ENCODE measurements at regions not wholly inside any gene's neighbourhood (a gene's known extent, or its start where the extent isn't known, plus 50 kb on each side); places are given as distances from the start of the nearest gene placed in this dataset.
"Not testable (repeated sequence)": the region's sequence is repeated elsewhere in the genome, so short reads cannot be mapped to it uniquely, and the experiment has no call there.

- Histone ChIP-seq H3K9me3 (ENCODE audit: control insufficient read depth, insufficient read depth, low read length) (0 out of 2 replicates have a peak, but pooled peaks cover 3% of the 10 kb centered on the region), H3K36me3 (ENCODE audit: insufficient read depth, low read length) (no peaks in the 10 kb centered on the region; the same call in 1 of the 2 replicates), H3K4me1 (ENCODE audit: insufficient read depth, low read length) (no peaks in the 10 kb centered on the region), H3K9ac (ENCODE audit: low read depth, low read length) (no peak overlapping the region)
These were observed 102.8 kb upstream of the KCND2 start for GRCh38 chr7:120169996-120170783.

- H3K9ac ChIP-seq (ENCODE audit: low read depth, low read length), result no peak overlapping the region
- H3K36me3 ChIP-seq (ENCODE audit: insufficient read depth, low read length), result no peaks in the 10 kb centered on the region; the same call in 1 of the 2 replicates
- H3K9me3 ChIP-seq (ENCODE audit: control insufficient read depth, insufficient read depth, low read length), result 0 out of 2 replicates have a peak, but pooled peaks cover 3% of the 10 kb centered on the region
- no peaks in the 10 kb centered on the region for H3K4me1 ChIP-seq (ENCODE audit: insufficient read depth, low read length)
These were observed 102.1 kb upstream of the KCND2 start for GRCh38 chr7:120170834-120171233.

GRCh38 chr7:120171406-120171805 lies 101.6 kb upstream of the KCND2 start:
- no peaks in the 10 kb centered on the region for H3K4me1 ChIP-seq (ENCODE audit: insufficient read depth, low read length)
- H3K9ac ChIP-seq (ENCODE audit: low read depth, low read length), result no peak overlapping the region
- H3K36me3 ChIP-seq (ENCODE audit: insufficient read depth, low read length), result no peaks in the 10 kb centered on the region; the same call in 1 of the 2 replicates

GRCh38 chr7:120180221-120180620 lies 92.8 kb upstream of the KCND2 start:
- Histone ChIP-seq H3K36me3 (ENCODE audit: insufficient read depth, low read length) (no peaks in the 10 kb centered on the region), H3K4me1 (ENCODE audit: insufficient read depth, low read length) (no peaks in the 10 kb centered on the region), H3K9me3 (ENCODE audit: control insufficient read depth, insufficient read depth, low read length) (no peaks in the 10 kb centered on the region), H3K9ac (ENCODE audit: low read depth, low read length) (no peak overlapping the region)

More at GRCh38 chr7:120171406-120171805, 101.6 kb upstream of the KCND2 start:
- H3K9me3 ChIP-seq (ENCODE audit: control insufficient read depth, insufficient read depth, low read length), result 0 out of 2 replicates have a peak, but pooled peaks cover 3% of the 10 kb centered on the region

GRCh38 chr7:120181499-120181898 lies 91.5 kb upstream of the KCND2 start:
- Histone ChIP-seq H3K36me3 (ENCODE audit: insufficient read depth, low read length) (no peaks in the 10 kb centered on the region), H3K9me3 (ENCODE audit: control insufficient read depth, insufficient read depth, low read length) (no peaks in the 10 kb centered on the region), H3K4me1 (ENCODE audit: insufficient read depth, low read length) (no peaks in the 10 kb centered on the region), H3K9ac (ENCODE audit: low read depth, low read length) (no peak overlapping the region)

- Histone ChIP-seq H3K4me1 (ENCODE audit: insufficient read depth, low read length) (peaks cover 7% of the 10 kb centered on the region; the same call in 1 of the 2 replicates), H3K36me3 (ENCODE audit: insufficient read depth, low read length) (no peaks in the 10 kb centered on the region), H3K9ac (ENCODE audit: low read depth, low read length) (no peak overlapping the region), H3K9me3 (ENCODE audit: control insufficient read depth, insufficient read depth, low read length) (no peaks in the 10 kb centered on the region)
These were observed 88.1 kb upstream of the KCND2 start for GRCh38 chr7:120184866-120185265.

- peaks cover 14% of the 10 kb centered on the region for H3K4me1 ChIP-seq (ENCODE audit: insufficient read depth, low read length)
- no peaks in the 10 kb centered on the region for H3K9me3 ChIP-seq (ENCODE audit: control insufficient read depth, insufficient read depth, low read length)
- no peak overlapping the region for H3K9ac ChIP-seq (ENCODE audit: low read depth, low read length)
- no peaks in the 10 kb centered on the region for H3K36me3 ChIP-seq (ENCODE audit: insufficient read depth, low read length)
These were observed 86.9 kb upstream of the KCND2 start for GRCh38 chr7:120185940-120186682.

- Histone ChIP-seq H3K9me3 (ENCODE audit: control insufficient read depth, insufficient read depth, low read length) (no peaks in the 10 kb centered on the region), H3K9ac (ENCODE audit: low read depth, low read length) (no peak overlapping the region), H3K36me3 (ENCODE audit: insufficient read depth, low read length) (no peaks in the 10 kb centered on the region), H3K4me1 (ENCODE audit: insufficient read depth, low read length) (peaks cover 14% of the 10 kb centered on the region)
These were observed 86.3 kb upstream of the KCND2 start for GRCh38 chr7:120186688-120187087.

GRCh38 chr7:120189623-120190022 lies 83.4 kb upstream of the KCND2 start:
- Histone ChIP-seq H3K4me1 (ENCODE audit: insufficient read depth, low read length) (peaks cover 14% of the 10 kb centered on the region), H3K9ac (ENCODE audit: low read depth, low read length) (no peak overlapping the region), H3K9me3 (ENCODE audit: control insufficient read depth, insufficient read depth, low read length) (no peaks in the 10 kb centered on the region), H3K36me3 (ENCODE audit: insufficient read depth, low read length) (no peaks in the 10 kb centered on the region)

GRCh38 chr7:120190109-120190508 lies 82.9 kb upstream of the KCND2 start:
- H3K9ac ChIP-seq (ENCODE audit: low read depth, low read length), result no peak overlapping the region
- H3K4me1 ChIP-seq (ENCODE audit: insufficient read depth, low read length), result peaks cover 14% of the 10 kb centered on the region

GRCh38 chr7:120190566-120190965 lies 82.4 kb upstream of the KCND2 start:
- H3K9ac ChIP-seq (ENCODE audit: low read depth, low read length), result no peak overlapping the region
- H3K36me3 ChIP-seq (ENCODE audit: insufficient read depth, low read length), result no peaks in the 10 kb centered on the region
- H3K4me1 ChIP-seq (ENCODE audit: insufficient read depth, low read length), result peaks cover 14% of the 10 kb centered on the region
- H3K9me3 ChIP-seq (ENCODE audit: control insufficient read depth, insufficient read depth, low read length), result no peaks in the 10 kb centered on the region

More at GRCh38 chr7:120190109-120190508, 82.9 kb upstream of the KCND2 start:
- H3K36me3 ChIP-seq (ENCODE audit: insufficient read depth, low read length), result no peaks in the 10 kb centered on the region
- no peaks in the 10 kb centered on the region for H3K9me3 ChIP-seq (ENCODE audit: control insufficient read depth, insufficient read depth, low read length)

GRCh38 chr7:120191423-120191822 lies 81.6 kb upstream of the KCND2 start:
- H3K36me3 ChIP-seq (ENCODE audit: insufficient read depth, low read length); H3K9me3 ChIP-seq (ENCODE audit: control insufficient read depth, insufficient read depth, low read length); H3K9ac ChIP-seq (ENCODE audit: low read depth, low read length): not testable (repeated sequence)
- peaks cover 14% of the 10 kb centered on the region for H3K4me1 ChIP-seq (ENCODE audit: insufficient read depth, low read length)

GRCh38 chr7:120201290-120201689 lies 71.7 kb upstream of the KCND2 start:
- Histone ChIP-seq H3K9me3 (ENCODE audit: control insufficient read depth, insufficient read depth, low read length) (no peaks in the 10 kb centered on the region), H3K36me3 (ENCODE audit: insufficient read depth, low read length) (no peaks in the 10 kb centered on the region), H3K9ac (ENCODE audit: low read depth, low read length) (no peak overlapping the region), H3K4me1 (ENCODE audit: insufficient read depth, low read length) (no peaks in the 10 kb centered on the region)

GRCh38 chr7:120205101-120205500 lies 67.9 kb upstream of the KCND2 start:
- H3K4me1 ChIP-seq (ENCODE audit: insufficient read depth, low read length), result no peaks in the 10 kb centered on the region
- no peaks in the 10 kb centered on the region for H3K9me3 ChIP-seq (ENCODE audit: control insufficient read depth, insufficient read depth, low read length)
- no peaks in the 10 kb centered on the region for H3K36me3 ChIP-seq (ENCODE audit: insufficient read depth, low read length)
- H3K9ac ChIP-seq (ENCODE audit: low read depth, low read length), result no peak overlapping the region

GRCh38 chr7:120207037-120207436 lies 65.9 kb upstream of the KCND2 start:
- Histone ChIP-seq H3K9me3 (ENCODE audit: control insufficient read depth, insufficient read depth, low read length) (no peaks in the 10 kb centered on the region), H3K4me1 (ENCODE audit: insufficient read depth, low read length) (no peaks in the 10 kb centered on the region), H3K36me3 (ENCODE audit: insufficient read depth, low read length) (no peaks in the 10 kb centered on the region), H3K9ac (ENCODE audit: low read depth, low read length) (no peak overlapping the region)
